ENCODE measurements at regions not wholly inside any gene's neighbourhood (a gene's known extent, or its start where the extent isn't known, plus 50 kb on each side); places are given as distances from the start of the nearest gene placed in this dataset.

DNA sequence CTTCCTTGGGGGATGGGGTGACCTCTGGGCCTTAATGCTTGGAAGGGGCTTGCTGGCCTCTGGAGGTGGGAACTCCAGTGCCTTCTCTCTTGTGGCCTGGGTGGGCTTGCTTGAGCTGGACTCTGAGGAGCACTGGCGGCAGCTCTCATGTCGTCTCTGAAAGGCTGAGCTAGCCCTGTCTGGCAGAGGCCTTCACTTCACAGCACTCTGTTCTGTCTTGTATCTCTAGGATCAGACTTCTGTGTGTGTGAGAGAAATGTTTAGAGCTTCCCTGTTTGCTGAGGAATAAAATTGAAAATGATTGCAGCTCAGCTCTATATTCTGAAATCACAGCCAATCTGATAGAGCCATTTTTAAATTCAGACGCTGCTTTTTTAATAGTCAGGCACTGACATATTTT, 185.3 kb downstream of the KCNRG start:
- TF ChIP-seq, protein P1, sequence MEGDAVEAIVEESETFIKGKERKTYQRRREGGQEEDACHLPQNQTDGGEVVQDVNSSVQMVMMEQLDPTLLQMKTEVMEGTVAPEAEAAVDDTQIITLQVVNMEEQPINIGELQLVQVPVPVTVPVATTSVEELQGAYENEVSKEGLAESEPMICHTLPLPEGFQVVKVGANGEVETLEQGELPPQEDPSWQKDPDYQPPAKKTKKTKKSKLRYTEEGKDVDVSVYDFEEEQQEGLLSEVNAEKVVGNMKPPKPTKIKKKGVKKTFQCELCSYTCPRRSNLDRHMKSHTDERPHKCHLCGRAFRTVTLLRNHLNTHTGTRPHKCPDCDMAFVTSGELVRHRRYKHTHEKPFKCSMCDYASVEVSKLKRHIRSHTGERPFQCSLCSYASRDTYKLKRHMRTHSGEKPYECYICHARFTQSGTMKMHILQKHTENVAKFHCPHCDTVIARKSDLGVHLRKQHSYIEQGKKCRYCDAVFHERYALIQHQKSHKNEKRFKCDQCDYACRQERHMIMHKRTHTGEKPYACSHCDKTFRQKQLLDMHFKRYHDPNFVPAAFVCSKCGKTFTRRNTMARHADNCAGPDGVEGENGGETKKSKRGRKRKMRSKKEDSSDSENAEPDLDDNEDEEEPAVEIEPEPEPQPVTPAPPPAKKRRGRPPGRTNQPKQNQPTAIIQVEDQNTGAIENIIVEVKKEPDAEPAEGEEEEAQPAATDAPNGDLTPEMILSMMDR (IDR thresholded peaks at IDR 0.05; ENCODE audit: low read length), result no peak
- no peak for TF ChIP-seq EZH2 (IDR thresholded peaks at IDR 0.05; ENCODE audit: borderline replicate concordance, low read length)

Measured in OCI-LY1 (cell line).